ENCODE measurements at regions not wholly inside any gene's neighbourhood (a gene's known extent, or its start where the extent isn't known, plus 50 kb on each side); places are given as distances from the start of the nearest gene placed in this dataset.

- no peak overlapping the region for H3K4me3 Mint-ChIP-seq
Measured at GRCh38 chr2:128770143-128771085, 451.7 kb upstream of the HS6ST1 start.

GRCh38 chr2:128771401-128771800 is 452.7 kb upstream of the HS6ST1 start:
- Mint-ChIP-seq H3K36me3 (no peaks in the 10 kb centered on the region), H3K27ac (no peak overlapping the region), H3K27me3 (peaks cover 4% of the 10 kb centered on the region), H3K4me1 (no peaks in the 10 kb centered on the region), H3K4me3 (no peak overlapping the region), H3K9me3 (no peaks in the 10 kb centered on the region)

More at GRCh38 chr2:128770143-128771085, 451.7 kb upstream of the HS6ST1 start:
- H3K27me3 Mint-ChIP-seq = peaks cover 4% of the 10 kb centered on the region
- no peaks in the 10 kb centered on the region for H3K4me1 Mint-ChIP-seq
- no peak overlapping the region for H3K27ac Mint-ChIP-seq
- no peaks in the 10 kb centered on the region for H3K36me3 Mint-ChIP-seq
- no peaks in the 10 kb centered on the region for H3K9me3 Mint-ChIP-seq

GRCh38 chr2:128772671-128773070 is 454.0 kb upstream of the HS6ST1 start:
- no peaks in the 10 kb centered on the region for H3K36me3 Mint-ChIP-seq
- H3K4me3 Mint-ChIP-seq = no peak overlapping the region
- no peak overlapping the region for H3K27ac Mint-ChIP-seq
- H3K27me3 Mint-ChIP-seq = peaks cover 4% of the 10 kb centered on the region
- H3K9me3 Mint-ChIP-seq = no peaks in the 10 kb centered on the region
- no peaks in the 10 kb centered on the region for H3K4me1 Mint-ChIP-seq

- Mint-ChIP-seq H3K4me3 (no peak overlapping the region), H3K27me3 (no peaks in the 10 kb centered on the region), H3K27ac (no peak overlapping the region), H3K9me3 (peaks cover 6% of the 10 kb centered on the region), H3K36me3 (no peaks in the 10 kb centered on the region), H3K4me1 (no peaks in the 10 kb centered on the region)
Measured at GRCh38 chr2:128773641-128774319, 455.1 kb upstream of the HS6ST1 start.

- Mint-ChIP-seq H3K36me3 (no peaks in the 10 kb centered on the region), H3K4me3 (no peak overlapping the region), H3K27ac (no peak overlapping the region), H3K4me1 (no peaks in the 10 kb centered on the region), H3K27me3 (no peaks in the 10 kb centered on the region), H3K9me3 (peaks cover 7% of the 10 kb centered on the region)
Measured at GRCh38 chr2:128774320-128775216, 455.9 kb upstream of the HS6ST1 start.

GRCh38 chr2:128775217-128775913 is 456.7 kb upstream of the HS6ST1 start:
- H3K4me1 Mint-ChIP-seq = no peaks in the 10 kb centered on the region
- H3K27ac Mint-ChIP-seq = no peak overlapping the region
- H3K36me3 Mint-ChIP-seq = no peaks in the 10 kb centered on the region
- peaks cover 7% of the 10 kb centered on the region for H3K9me3 Mint-ChIP-seq
- H3K4me3 Mint-ChIP-seq = no peak overlapping the region
- no peaks in the 10 kb centered on the region for H3K27me3 Mint-ChIP-seq

GRCh38 chr2:128775914-128776285 is 457.2 kb upstream of the HS6ST1 start:
- H3K36me3 Mint-ChIP-seq = no peaks in the 10 kb centered on the region
- H3K27ac Mint-ChIP-seq = no peak overlapping the region
- peaks cover 7% of the 10 kb centered on the region for H3K9me3 Mint-ChIP-seq
- no peaks in the 10 kb centered on the region for H3K27me3 Mint-ChIP-seq
- H3K4me1 Mint-ChIP-seq = no peaks in the 10 kb centered on the region
- no peak overlapping the region for H3K4me3 Mint-ChIP-seq

- Mint-ChIP-seq H3K27ac (no peak overlapping the region), H3K4me3 (no peak overlapping the region), H3K9me3 (peaks cover 7% of the 10 kb centered on the region), H3K4me1 (no peaks in the 10 kb centered on the region), H3K27me3 (no peaks in the 10 kb centered on the region), H3K36me3 (no peaks in the 10 kb centered on the region)
Measured at GRCh38 chr2:128776461-128777195, 458.0 kb upstream of the HS6ST1 start.

GRCh38 chr2:128777196-128778035 is 458.7 kb upstream of the HS6ST1 start:
- H3K4me1 Mint-ChIP-seq = no peaks in the 10 kb centered on the region
- H3K4me3 Mint-ChIP-seq = no peak overlapping the region
- H3K9me3 Mint-ChIP-seq = peaks cover 7% of the 10 kb centered on the region
- H3K27ac Mint-ChIP-seq = no peak overlapping the region
- no peaks in the 10 kb centered on the region for H3K27me3 Mint-ChIP-seq
- H3K36me3 Mint-ChIP-seq = no peaks in the 10 kb centered on the region

- H3K27me3 Mint-ChIP-seq = no peaks in the 10 kb centered on the region
- H3K9me3 Mint-ChIP-seq = peaks cover 7% of the 10 kb centered on the region
- H3K4me1 Mint-ChIP-seq = no peaks in the 10 kb centered on the region
- no peaks in the 10 kb centered on the region for H3K36me3 Mint-ChIP-seq
- no peak overlapping the region for H3K27ac Mint-ChIP-seq
- no peak overlapping the region for H3K4me3 Mint-ChIP-seq
Measured at GRCh38 chr2:128778843-128779242, 460.2 kb upstream of the HS6ST1 start.

- Mint-ChIP-seq H3K4me1 (no peaks in the 10 kb centered on the region), H3K36me3 (no peaks in the 10 kb centered on the region), H3K27me3 (no peaks in the 10 kb centered on the region), H3K27ac (no peak overlapping the region), H3K9me3 (peaks cover 7% of the 10 kb centered on the region), H3K4me3 (no peak overlapping the region)
Measured at GRCh38 chr2:128779301-128780095, 460.8 kb upstream of the HS6ST1 start.

- no peaks in the 10 kb centered on the region for H3K4me1 Mint-ChIP-seq
- H3K4me3 Mint-ChIP-seq = no peak overlapping the region
- no peaks in the 10 kb centered on the region for H3K36me3 Mint-ChIP-seq
- H3K27me3 Mint-ChIP-seq = no peaks in the 10 kb centered on the region
- no peak overlapping the region for H3K27ac Mint-ChIP-seq
- H3K9me3 Mint-ChIP-seq = peaks cover 7% of the 10 kb centered on the region
Measured at GRCh38 chr2:128780434-128781080, 461.9 kb upstream of the HS6ST1 start.

GRCh38 chr2:128781166-128781565 is 462.5 kb upstream of the HS6ST1 start:
- Mint-ChIP-seq H3K9me3 (peaks cover 7% of the 10 kb centered on the region), H3K4me1 (no peaks in the 10 kb centered on the region), H3K27me3 (no peaks in the 10 kb centered on the region), H3K4me3 (no peak overlapping the region), H3K27ac (no peak overlapping the region), H3K36me3 (no peaks in the 10 kb centered on the region)

Data from activated naive CD4-positive, alpha-beta T cell treated with anti-CD3 and anti-CD28 coated beads, Interleukin-2, amount 50 U/mL, for 24 hours (primary cell).